HEK293 (cell line): ENCODE measurements at regions not wholly inside any gene's neighbourhood (a gene's known extent, or its start where the extent isn't known, plus 50 kb on each side); places are given as distances from the start of the nearest gene placed in this dataset.

Experiments
- CTCF ChIA-PET: fragments of 350-600 bp; formaldehyde crosslinking; extraction: SDS; loops from one replicate; lab custom pipeline; 2021; ENCODE audit warnings: antibody characterized with exemption; lab: Yijun Ruan, JAX
- POLR2A ChIA-PET: fragments of 300-600 bp; formaldehyde crosslinking; extraction: SDS; loops from one replicate; lab custom pipeline; 2020; ENCODE audit warnings: antibody characterized with exemption, inconsistent platforms; lab: Yijun Ruan, JAX
- H3K27ac ChIP-seq: fragments of 200-500 bp; sonication (Bioruptor generic); 2 replicates; pipeline ENCODE4 v1.5.1; 2014; ENCODE audit warnings: low read depth, low read length, control low read depth, inconsistent platforms; ENCODE audit errors: extremely low read depth
- H3K36me3 ChIP-seq, 2 experiments: fragments of 200-500 bp in 1 of 2; sonication (Bioruptor generic) in 1 of 2; 1 replicate in 1 of 2; 2 replicates in 1 of 2; pipeline ENCODE4 v1.5.1; 2014 to 2017; ENCODE audit warnings: inconsistent platforms in 2 of 2, low read length in 2 of 2; ENCODE audit not compliant: control insufficient read depth in 2 of 2, insufficient read depth in 1 of 2
- H3K4me1 ChIP-seq: fragments of 200-500 bp; sonication (Bioruptor generic); 2 replicates; pipeline ENCODE4 v1.5.1; 2014; ENCODE audit warnings: mild to moderate bottlenecking, low read length, inconsistent platforms; ENCODE audit not compliant: control insufficient read depth, insufficient read depth
- H3K4me3 ChIP-seq: 2 replicates; pipeline ENCODE4 v1.5.1; 2011; ENCODE audit warnings: low read depth, mild to moderate bottlenecking, control low read depth, low read length, moderate library complexity
- H3K9me3 ChIP-seq: fragments of 200-500 bp; sonication (Bioruptor generic); 2 replicates; pipeline ENCODE4 v1.5.1; 2014; ENCODE audit warnings: low read depth, low read length, inconsistent platforms; ENCODE audit not compliant: control insufficient read depth, insufficient read depth
- BCL11B ChIP-seq: fragments of 450-650 bp; formaldehyde crosslinking; IDR thresholded peaks from 2 replicates; pipeline ENCODE4 v1.5.1; 2016; ENCODE audit warnings: low read depth, missing biosample characterization, missing genetic modification characterization
- ELK4 ChIP-seq: IDR thresholded peaks from 2 replicates; pipeline ENCODE4 v1.6.1; 2011; ENCODE audit warnings: mild to moderate bottlenecking, low read depth, low read length, borderline replicate concordance
- HOXA7 ChIP-seq: sonication (generic); formaldehyde crosslinking; IDR thresholded peaks from 2 replicates; pipeline ENCODE4 v1.8.1; 2022; ENCODE audit warnings: missing genetic modification reagents, borderline replicate concordance
- KLF1 ChIP-seq: fragments of 450-650 bp; formaldehyde crosslinking; IDR thresholded peaks from 2 replicates; pipeline ENCODE4 v1.5.1; 2016; ENCODE audit warnings: missing biosample characterization, missing genetic modification characterization
- KLF9 ChIP-seq: fragments of 450-650 bp; formaldehyde crosslinking; IDR thresholded peaks from 2 replicates; pipeline ENCODE4 v1.5.1; 2016; ENCODE audit warnings: missing biosample characterization, missing genetic modification characterization, low read depth
- PBX3 ChIP-seq: sonication (generic); formaldehyde crosslinking; IDR thresholded peaks from 2 replicates; pipeline ENCODE4 v1.8.1; 2022; ENCODE audit warnings: mild to moderate bottlenecking, moderate library complexity, missing genetic modification reagents
- RBAK ChIP-seq: fragments of 450-650 bp; formaldehyde crosslinking; IDR thresholded peaks from 2 replicates; pipeline ENCODE4 v1.5.1; 2016; ENCODE audit warnings: missing biosample characterization, missing genetic modification characterization
- SP3 ChIP-seq: fragments of 450-650 bp; formaldehyde crosslinking; IDR thresholded peaks from 2 replicates; pipeline ENCODE4 v1.5.1; 2016; ENCODE audit warnings: missing biosample characterization, missing genetic modification characterization
- TRIM28 ChIP-seq: IDR thresholded peaks from 2 replicates; pipeline ENCODE4 v1.6.1; 2011; ENCODE audit warnings: low read length, control low read depth, borderline replicate concordance
- ZFP3 ChIP-seq: fragments of 450-650 bp; formaldehyde crosslinking; IDR thresholded peaks from 2 replicates; pipeline ENCODE4 v1.5.1; 2016; ENCODE audit warnings: low read depth, missing biosample characterization, missing genetic modification characterization
- ZFP37 ChIP-seq: fragments of 450-650 bp; formaldehyde crosslinking; IDR thresholded peaks from 2 replicates; pipeline ENCODE4 v1.5.1; 2016; ENCODE audit warnings: missing biosample characterization, missing genetic modification characterization
- ZNF140 ChIP-seq: fragments of 450-650 bp; formaldehyde crosslinking; IDR thresholded peaks from 2 replicates; pipeline ENCODE4 v1.5.1; 2016; ENCODE audit warnings: missing biosample characterization, missing genetic modification characterization
- ZNF19 ChIP-seq: fragments of 450-650 bp; formaldehyde crosslinking; IDR thresholded peaks from 2 replicates; pipeline ENCODE4; 2016; ENCODE audit warnings: missing biosample characterization, missing genetic modification characterization, low read depth
- ZNF280C ChIP-seq: fragments of 450-650 bp; formaldehyde crosslinking; IDR thresholded peaks from 2 replicates; pipeline ENCODE4 v1.5.1; 2016; ENCODE audit warnings: missing biosample characterization, missing genetic modification characterization
- ZNF341 ChIP-seq: fragments of 450-650 bp; formaldehyde crosslinking; IDR thresholded peaks from 2 replicates; pipeline ENCODE4; 2016; ENCODE audit warnings: low read depth, missing biosample characterization, missing genetic modification characterization
- ZNF354C ChIP-seq: fragments of 450-650 bp; formaldehyde crosslinking; IDR thresholded peaks from 2 replicates; pipeline ENCODE4 v1.5.1; 2016; ENCODE audit warnings: missing biosample characterization, missing genetic modification characterization, low read depth, borderline replicate concordance
- ZNF521 ChIP-seq: fragments of 450-650 bp; formaldehyde crosslinking; IDR thresholded peaks from 2 replicates; pipeline ENCODE4 v1.5.1; 2017; ENCODE audit warnings: missing biosample characterization, mild to moderate bottlenecking, missing genetic modification characterization
- ZNF585B ChIP-seq: fragments of 450-650 bp; formaldehyde crosslinking; IDR thresholded peaks from 2 replicates; pipeline ENCODE4 v1.5.1; 2016; ENCODE audit warnings: missing biosample characterization, missing genetic modification characterization
- ZNF639 ChIP-seq: fragments of 450-650 bp; formaldehyde crosslinking; IDR thresholded peaks from 2 replicates; pipeline ENCODE4 v1.5.1; 2016; ENCODE audit warnings: missing biosample characterization, missing genetic modification characterization
- ZNF701 ChIP-seq: fragments of 450-650 bp; formaldehyde crosslinking; IDR thresholded peaks from 2 replicates; pipeline ENCODE4 v1.5.1; 2016; ENCODE audit warnings: missing biosample characterization, missing genetic modification characterization
- ZNF76 ChIP-seq: fragments of 450-650 bp; formaldehyde crosslinking; IDR thresholded peaks from 2 replicates; pipeline ENCODE4; 2016; ENCODE audit warnings: low read depth, missing biosample characterization, missing genetic modification characterization, borderline replicate concordance
- ZNF830 ChIP-seq: fragments of 450-650 bp; IDR thresholded peaks from 2 replicates; pipeline ENCODE4 v1.5.0; 2018; ENCODE audit warnings: missing biosample characterization, missing genetic modification characterization, low read depth, mild to moderate bottlenecking, moderate library complexity
- ZSCAN4 ChIP-seq: fragments of 450-650 bp; formaldehyde crosslinking; IDR thresholded peaks from 2 replicates; pipeline ENCODE4 v1.5.1; 2017; ENCODE audit warnings: missing biosample characterization, missing genetic modification characterization

- peaks cover 11% of the 10 kb centered on the region for H3K4me1 ChIP-seq
- H3K36me3 ChIP-seq, result no peaks in the 10 kb centered on the region
- H3K27ac ChIP-seq, result no peak overlapping the region
- TF ChIP-seq KLF9 (tag by site-specific recombination) (no peak), ZNF639 (tag by site-specific recombination) (no peak), ZNF140 (no peak), ELK4 (no peak), ZFP3 (no peak), RBAK (tag by site-specific recombination) (no peak), BCL11B (tag by site-specific recombination) (no peak), PBX3 (CRISPR knock-in tag) (no peak), ZSCAN4 (tag by site-specific recombination) (no peak), ZNF830 (tag by site-specific recombination) (no peak), SP3 (no peak), TRIM28 (no peak), ZNF585B (tag by site-specific recombination) (no peak)
- CTCF ChIA-PET, result no interaction called here
- no peak overlapping the region for H3K4me3 ChIP-seq
- POLR2A ChIA-PET, result no interaction called here
- H3K9me3 ChIP-seq, result no peaks in the 10 kb centered on the region
Measured at GRCh38 chr5:81906086-81906485, 65.7 kb upstream of the ATG10 start.

GRCh38 chr5:81904861-81905260, 67.0 kb upstream of the ATG10 start:
- Histone ChIP-seq H3K36me3 (no peaks in the 10 kb centered on the region), H3K4me3 (no peak overlapping the region)
- TF ChIP-seq ZFP37 (tag by site-specific recombination) (no peak), ZNF521 (tag by site-specific recombination) (no peak), ZNF701 (no peak), BCL11B (tag by site-specific recombination) (no peak), HOXA7 (CRISPR knock-in tag) (no peak), ZNF354C (tag by site-specific recombination) (no peak), ZNF19 (tag by site-specific recombination) (no peak), ZNF341 (tag by site-specific recombination) (no peak), ZNF76 (tag by site-specific recombination) (no peak), ZNF280C (tag by site-specific recombination) (no peak), KLF1 (no peak)
- TF ChIP-seq, all 188 proteins: peak for 0
- peaks cover 11% of the 10 kb centered on the region for H3K4me1 ChIP-seq
- H3K27ac ChIP-seq, result no peak overlapping the region
- CTCF ChIA-PET, result interaction anchor here (0.9 kb wide), 1 partner anchor 261 kb away, joined by 4 read pairs; no protein-coding TSS in a partner anchor
- POLR2A ChIA-PET, result no interaction called here
- no peaks in the 10 kb centered on the region for H3K9me3 ChIP-seq
